ENCODE measurements at regions not wholly inside any gene's neighbourhood (a gene's known extent, or its start where the extent isn't known, plus 50 kb on each side); places are given as distances from the start of the nearest gene placed in this dataset.
"Not testable (repeated sequence)": the region's sequence is repeated elsewhere in the genome, so short reads cannot be mapped to it uniquely, and the experiment has no call there.

- no peak overlapping the region for H3K27ac Mint-ChIP-seq
- H3K9me3 Mint-ChIP-seq, result no peaks in the 10 kb centered on the region
- POLR2A ChIA-PET, result no interaction called here
- DNase-seq, result no peak
- no peaks in the 10 kb centered on the region for H3K4me1 Mint-ChIP-seq
- CTCF ChIA-PET, result no interaction called here
- H3K27me3 Mint-ChIP-seq, result no peaks in the 10 kb centered on the region
- H3K4me3 Mint-ChIP-seq, result no peak overlapping the region
- no peaks in the 10 kb centered on the region for H3K36me3 Mint-ChIP-seq (ENCODE audit: low read depth)
Observed at GRCh38 chr2:187642498-187642897, 88.3 kb upstream of the TFPI start.

- H3K4me1 Mint-ChIP-seq, result no peaks in the 10 kb centered on the region
- no peaks in the 10 kb centered on the region for H3K27me3 Mint-ChIP-seq
- no peak for DNase-seq
- no peak overlapping the region for H3K4me3 Mint-ChIP-seq
- H3K27ac Mint-ChIP-seq, result no peak overlapping the region
- no peaks in the 10 kb centered on the region for H3K9me3 Mint-ChIP-seq
- H3K36me3 Mint-ChIP-seq (ENCODE audit: low read depth), result no peaks in the 10 kb centered on the region
- ChIA-PET CTCF (no interaction called here), POLR2A (no interaction called here)
Observed at GRCh38 chr2:187644486-187644885, 90.3 kb upstream of the TFPI start.

GRCh38 chr2:187644981-187645380 is 90.7 kb upstream of the TFPI start:
- H3K27ac Mint-ChIP-seq, result no peak overlapping the region
- no peaks in the 10 kb centered on the region for H3K27me3 Mint-ChIP-seq
- no peaks in the 10 kb centered on the region for H3K36me3 Mint-ChIP-seq (ENCODE audit: low read depth)
- CTCF ChIA-PET, result interaction anchor here (0.9 kb wide), 1 partner anchor 25 kb away, joined by 3 read pairs; no protein-coding TSS in a partner anchor
- no peak for DNase-seq
- POLR2A ChIA-PET, result no interaction called here
- no peaks in the 10 kb centered on the region for H3K9me3 Mint-ChIP-seq
- no peaks in the 10 kb centered on the region for H3K4me1 Mint-ChIP-seq
- H3K4me3 Mint-ChIP-seq, result no peak overlapping the region

GRCh38 chr2:187646556-187646955 is 92.3 kb upstream of the TFPI start:
- H3K4me3 Mint-ChIP-seq, result no peak overlapping the region
- H3K9me3 Mint-ChIP-seq, result no peaks in the 10 kb centered on the region
- no peak for DNase-seq
- POLR2A ChIA-PET, result no interaction called here
- no peaks in the 10 kb centered on the region for H3K36me3 Mint-ChIP-seq (ENCODE audit: low read depth)
- H3K4me1 Mint-ChIP-seq, result no peaks in the 10 kb centered on the region
- no peak overlapping the region for H3K27ac Mint-ChIP-seq
- no peaks in the 10 kb centered on the region for H3K27me3 Mint-ChIP-seq
- CTCF ChIA-PET, result no interaction called here

- no peaks in the 10 kb centered on the region for H3K9me3 Mint-ChIP-seq
- H3K4me3 Mint-ChIP-seq, result no peak overlapping the region
- H3K36me3 Mint-ChIP-seq (ENCODE audit: low read depth), result no peaks in the 10 kb centered on the region
- no peak for DNase-seq
- no peaks in the 10 kb centered on the region for H3K4me1 Mint-ChIP-seq
- no peak overlapping the region for H3K27ac Mint-ChIP-seq
- ChIA-PET POLR2A (no interaction called here), CTCF (no interaction called here)
- H3K27me3 Mint-ChIP-seq, result no peaks in the 10 kb centered on the region
Observed at GRCh38 chr2:187654535-187654934, 100.3 kb upstream of the TFPI start.

- POLR2A ChIA-PET, result no interaction called here
- CTCF ChIA-PET, result no interaction called here
- H3K9me3 Mint-ChIP-seq, result no peaks in the 10 kb centered on the region
Observed at GRCh38 chr2:187655001-187655400, 100.8 kb upstream of the TFPI start.

GRCh38 chr2:187656123-187656522 is 101.9 kb upstream of the TFPI start:
- DNase-seq, result no peak
- no peaks in the 10 kb centered on the region for H3K36me3 Mint-ChIP-seq (ENCODE audit: low read depth)
- no peak overlapping the region for H3K27ac Mint-ChIP-seq
- no peaks in the 10 kb centered on the region for H3K4me1 Mint-ChIP-seq
- no peaks in the 10 kb centered on the region for H3K27me3 Mint-ChIP-seq
- no peaks in the 10 kb centered on the region for H3K9me3 Mint-ChIP-seq
- no peak overlapping the region for H3K4me3 Mint-ChIP-seq
- CTCF ChIA-PET, result no interaction called here
- POLR2A ChIA-PET, result no interaction called here

More at GRCh38 chr2:187655001-187655400, 100.8 kb upstream of the TFPI start:
- Mint-ChIP-seq H3K4me3 (no peak overlapping the region), H3K27ac (no peak overlapping the region), H3K27me3 (no peaks in the 10 kb centered on the region), H3K36me3 (ENCODE audit: low read depth) (no peaks in the 10 kb centered on the region), H3K4me1 (no peaks in the 10 kb centered on the region)
- DNase-seq, result no peak

GRCh38 chr2:187658952-187659525 is 104.8 kb upstream of the TFPI start:
- CTCF ChIA-PET, result no interaction called here
- no peak overlapping the region for H3K27ac Mint-ChIP-seq
- POLR2A ChIA-PET, result no interaction called here
- DNase-seq, result no peak
- H3K4me1 Mint-ChIP-seq, result no peaks in the 10 kb centered on the region
- H3K4me3 Mint-ChIP-seq, result no peak overlapping the region
- H3K9me3 Mint-ChIP-seq, result no peaks in the 10 kb centered on the region
- H3K36me3 Mint-ChIP-seq (ENCODE audit: low read depth), result no peaks in the 10 kb centered on the region
- H3K27me3 Mint-ChIP-seq, result no peaks in the 10 kb centered on the region

GRCh38 chr2:187676050-187676449 is 121.8 kb upstream of the TFPI start:
- H3K27ac Mint-ChIP-seq; H3K36me3 Mint-ChIP-seq (ENCODE audit: low read depth); DNase-seq; H3K4me1 Mint-ChIP-seq; H3K4me3 Mint-ChIP-seq; H3K27me3 Mint-ChIP-seq; CTCF ChIA-PET; POLR2A ChIA-PET; H3K9me3 Mint-ChIP-seq: not testable (repeated sequence)

- Mint-ChIP-seq H3K4me1 (no peaks in the 10 kb centered on the region), H3K9me3 (no peaks in the 10 kb centered on the region), H3K27ac (no peak overlapping the region), H3K27me3 (no peaks in the 10 kb centered on the region), H3K36me3 (ENCODE audit: low read depth) (no peaks in the 10 kb centered on the region), H3K4me3 (no peak overlapping the region)
- ChIA-PET POLR2A (no interaction called here), CTCF (no interaction called here)
- no peak for DNase-seq
Observed at GRCh38 chr2:187679454-187679853, 125.2 kb upstream of the TFPI start.

GRCh38 chr2:187684174-187684573 is 129.9 kb upstream of the TFPI start:
- H3K27ac Mint-ChIP-seq, result no peak overlapping the region
- no peaks in the 10 kb centered on the region for H3K27me3 Mint-ChIP-seq
- no peak for DNase-seq
- H3K9me3 Mint-ChIP-seq, result no peaks in the 10 kb centered on the region
- ChIA-PET POLR2A (no interaction called here), CTCF (no interaction called here)
- H3K4me1 Mint-ChIP-seq, result no peaks in the 10 kb centered on the region
- no peaks in the 10 kb centered on the region for H3K36me3 Mint-ChIP-seq (ENCODE audit: low read depth)
- no peak overlapping the region for H3K4me3 Mint-ChIP-seq

- Mint-ChIP-seq H3K27me3 (no peaks in the 10 kb centered on the region), H3K4me3 (no peak overlapping the region), H3K9me3 (no peaks in the 10 kb centered on the region), H3K4me1 (no peaks in the 10 kb centered on the region), H3K27ac (no peak overlapping the region), H3K36me3 (ENCODE audit: low read depth) (no peaks in the 10 kb centered on the region)
- ChIA-PET CTCF (no interaction called here), POLR2A (no interaction called here)
- no peak for DNase-seq
Observed at GRCh38 chr2:187686416-187687024, 132.3 kb upstream of the TFPI start.

- no peaks in the 10 kb centered on the region for H3K4me1 Mint-ChIP-seq
- no peaks in the 10 kb centered on the region for H3K9me3 Mint-ChIP-seq
- H3K27ac Mint-ChIP-seq, result no peak overlapping the region
- ChIA-PET POLR2A (no interaction called here), CTCF (no interaction called here)
- H3K36me3 Mint-ChIP-seq (ENCODE audit: low read depth), result no peaks in the 10 kb centered on the region
- no peak overlapping the region for H3K4me3 Mint-ChIP-seq
- no peak for DNase-seq
- H3K27me3 Mint-ChIP-seq, result no peaks in the 10 kb centered on the region
Observed at GRCh38 chr2:187687585-187687984, 133.3 kb upstream of the TFPI start.

- no peaks in the 10 kb centered on the region for H3K36me3 Mint-ChIP-seq (ENCODE audit: low read depth)
- no peaks in the 10 kb centered on the region for H3K27me3 Mint-ChIP-seq
- POLR2A ChIA-PET, result no interaction called here
Observed at GRCh38 chr2:187689372-187689771, 135.1 kb upstream of the TFPI start.

More at GRCh38 chr2:187689372-187689771, 135.1 kb upstream of the TFPI start:
- no peak overlapping the region for H3K4me3 Mint-ChIP-seq
- no peaks in the 10 kb centered on the region for H3K4me1 Mint-ChIP-seq
- no peak overlapping the region for H3K27ac Mint-ChIP-seq
- H3K9me3 Mint-ChIP-seq, result no peaks in the 10 kb centered on the region
- CTCF ChIA-PET, result no interaction called here
- DNase-seq, result no peak
